ENCODE measurements at regions not wholly inside any gene's neighbourhood (a gene's known extent, or its start where the extent isn't known, plus 50 kb on each side); places are given as distances from the start of the nearest gene placed in this dataset.

GRCh38 chr1:195332102-195332501, 1276.1 kb downstream of the KCNT2 start:
- TF ChIP-seq POLR2A (IDR thresholded peaks at IDR 0.05; ENCODE audit: low read length) (no peak), MAZ (IDR thresholded peaks at IDR 0.05; ENCODE audit: borderline replicate concordance, low read depth, low read length) (no peak), KDM1A (IDR thresholded peaks at IDR 0.05; ENCODE audit: low read depth) (no peak), CHD2 (IDR thresholded peaks at IDR 0.05; ENCODE audit: low read length, partially characterized antibody) (no peak), EP300 (IDR thresholded peaks at IDR 0.05) (no peak)

All from A549 (cell line).